IMR-90 (cell line): ENCODE measurements at regions not wholly inside any gene's neighbourhood (a gene's known extent, or its start where the extent isn't known, plus 50 kb on each side); places are given as distances from the start of the nearest gene placed in this dataset.
A peak's percentile ranks its signal among the peaks of the same experiment; 100 is the strongest.

Experiments
- ATAC-seq: fragments of 200-7000 bp; cut with Tn5 transposase; 2 replicates; pipeline ENCODE4 v1.9.1; 2020; ENCODE audit warnings: low read depth, mild to moderate bottlenecking, moderate library complexity
- BruUV-seq: library from RNA; stranded (reverse); fragments of 400-500 nt; replicated peaks from 2 replicates; lab custom pipeline; 2021; lab: Mats Ljungman, UMichigan
- CTCF ChIA-PET: fragments of 300-600 bp; formaldehyde crosslinking; extraction: SDS; loops from one replicate; lab custom pipeline; 2021; ENCODE audit warnings: antibody characterized with exemption; lab: Yijun Ruan, JAX
- POLR2A ChIA-PET: fragments of 300-600 bp; sonication (Branson Sonifier 250); formaldehyde crosslinking; loops from one replicate; lab custom pipeline; 2022; ENCODE audit warnings: antibody characterized with exemption; ENCODE audit not compliant: unreplicated experiment; lab: Charles Lee
- DNase-seq: peaks from one replicate; pipeline ENCODE4 v3.0.0; 2013
- H2AFZ ChIP-seq: replicated peaks from 2 replicates; pipeline ENCODE3; 2013; ENCODE audit warnings: low read length, mild to moderate bottlenecking; ENCODE audit not compliant: poor library complexity
- H2AK5ac ChIP-seq: 2 replicates; pipeline ENCODE4 v1.6.1; 2013; ENCODE audit warnings: low read depth, low read length, inconsistent platforms
- H2AK9ac ChIP-seq: replicated peaks from 2 replicates; pipeline ENCODE3; 2013; ENCODE audit warnings: mild to moderate bottlenecking, low read depth, low read length, moderate library complexity; ENCODE audit not compliant: poor library complexity
- H2BK120ac ChIP-seq: 2 replicates; pipeline ENCODE4 v1.6.1; 2013; ENCODE audit warnings: low read depth, low read length, inconsistent platforms
- H2BK15ac ChIP-seq: 3 replicates; pipeline ENCODE4 v1.6.1; 2013; ENCODE audit warnings: low read depth, low read length, inconsistent platforms
- H2BK20ac ChIP-seq: 2 replicates; pipeline ENCODE4 v1.6.1; 2013; ENCODE audit warnings: low read depth, mild to moderate bottlenecking, inconsistent platforms, low read length, moderate library complexity
- H2BK5ac ChIP-seq: 2 replicates; pipeline ENCODE4 v1.6.1; 2013; ENCODE audit warnings: mild to moderate bottlenecking, low read depth, low read length, inconsistent platforms; ENCODE audit not compliant: poor library complexity, severe bottlenecking
- H3K14ac ChIP-seq: replicated peaks from 2 replicates; pipeline ENCODE4 v1.6.1; 2013; ENCODE audit warnings: low read depth, low read length, inconsistent platforms
- H3K18ac ChIP-seq: 2 replicates; pipeline ENCODE4 v1.6.1; 2013; ENCODE audit warnings: low read depth, low read length, control low read depth
- H3K23ac ChIP-seq: 2 replicates; pipeline ENCODE4 v1.6.1; 2013; ENCODE audit warnings: low read depth, low read length, inconsistent platforms
- H3K27ac ChIP-seq: 2 replicates; pipeline ENCODE4 v1.5.1; 2013; ENCODE audit warnings: mild to moderate bottlenecking, control low read depth, low read length; ENCODE audit not compliant: insufficient read depth
- H3K27me3 ChIP-seq: 2 replicates; pipeline ENCODE4 v1.6.1; 2013; ENCODE audit warnings: low read length; ENCODE audit not compliant: control insufficient read depth, insufficient read depth
- H3K36me3 ChIP-seq: 2 replicates; pipeline ENCODE4 v1.6.1; 2013; ENCODE audit warnings: low read length, mixed read lengths; ENCODE audit not compliant: control insufficient read depth, insufficient read depth
- H3K4ac ChIP-seq: 2 replicates; pipeline ENCODE4 v1.6.1; 2013; ENCODE audit warnings: low read depth, low read length, inconsistent platforms
- H3K4me1 ChIP-seq: 2 replicates; pipeline ENCODE4 v1.6.1; 2013; ENCODE audit warnings: low read length, mixed read lengths; ENCODE audit not compliant: control insufficient read depth, insufficient read depth
- H3K4me2 ChIP-seq: 2 replicates; pipeline ENCODE4 v1.6.1; 2013; ENCODE audit warnings: low read depth, mild to moderate bottlenecking, control low read depth, low read length, moderate library complexity
- H3K4me3 ChIP-seq: 2 replicates; pipeline ENCODE4 v1.5.1; 2013; ENCODE audit warnings: low read depth, mild to moderate bottlenecking, control low read depth, low read length, moderate library complexity; ENCODE audit not compliant: insufficient read depth
- H3K56ac ChIP-seq: 2 replicates; pipeline ENCODE4 v1.6.1; 2013; ENCODE audit warnings: low read length, inconsistent platforms; ENCODE audit not compliant: insufficient read depth; ENCODE audit errors: extremely low read depth
- H3K79me1 ChIP-seq, 2 experiments: 2 replicates each; pipeline ENCODE4 v1.6.1; 2013; ENCODE audit warnings: low read length in 2 of 2, inconsistent platforms in 1 of 2, low read depth in 1 of 2
- H3K9ac ChIP-seq: 2 replicates; pipeline ENCODE4 v1.6.1; 2013; ENCODE audit warnings: low read depth, low read length, control low read depth
- H3K9me1 ChIP-seq: 2 replicates; pipeline ENCODE4 v1.6.1; 2013; ENCODE audit warnings: low read length, inconsistent platforms; ENCODE audit not compliant: insufficient read depth
- H3K9me3 ChIP-seq: 2 replicates; pipeline ENCODE4 v1.6.1; 2013; ENCODE audit warnings: low read length; ENCODE audit not compliant: control insufficient read depth, insufficient read depth
- H4K20me1 ChIP-seq: 2 replicates; pipeline ENCODE4 v1.6.1; 2013; ENCODE audit warnings: low read length, inconsistent platforms; ENCODE audit not compliant: insufficient read depth
- H4K5ac ChIP-seq: 2 replicates; pipeline ENCODE4 v1.6.1; 2013; ENCODE audit warnings: mild to moderate bottlenecking, low read depth, low read length, control low read depth
- H4K8ac ChIP-seq, 2 experiments: 2 replicates each; pipeline ENCODE4 v1.6.1; 2013; ENCODE audit warnings: low read depth in 2 of 2, low read length in 2 of 2, control low read depth in 1 of 2, inconsistent platforms in 1 of 2
- H4K91ac ChIP-seq: 2 replicates; pipeline ENCODE4 v1.6.1; 2013; ENCODE audit warnings: low read depth, low read length, inconsistent platforms; ENCODE audit not compliant: insufficient read depth
- BHLHE40 ChIP-seq: fragments of 150-350 bp; IDR thresholded peaks from 2 replicates; pipeline ENCODE4 v1.6.1; 2016; ENCODE audit warnings: mild to moderate bottlenecking, low read depth, low read length
- CEBPB ChIP-seq: IDR thresholded peaks from 2 replicates; pipeline ENCODE4 v1.6.1; 2012; ENCODE audit warnings: low read depth, low read length, improper control_type of control experiment
- CHD1 ChIP-seq: IDR thresholded peaks from 2 replicates; pipeline ENCODE4 v1.6.1; 2012; ENCODE audit warnings: low read depth, low read length, improper control_type of control experiment
- CTCF ChIP-seq: conservative IDR thresholded peaks from 2 replicates; pipeline ENCODE4 v1.5.1; 2012; ENCODE audit warnings: mild to moderate bottlenecking, low read depth, low read length, improper control_type of control experiment
- ELK1 ChIP-seq: fragments of 150-350 bp; IDR thresholded peaks from 2 replicates; pipeline ENCODE4 v1.6.1; 2016; ENCODE audit warnings: low read depth, mild to moderate bottlenecking, low read length, moderate library complexity, borderline replicate concordance
- FOS ChIP-seq: fragments of 150-350 bp; IDR thresholded peaks from 2 replicates; pipeline ENCODE4 v1.6.1; 2016; ENCODE audit warnings: low read depth, low read length
- MAFK ChIP-seq: IDR thresholded peaks from 2 replicates; pipeline ENCODE4 v1.6.1; 2012; ENCODE audit warnings: low read depth, low read length, improper control_type of control experiment
- MAZ ChIP-seq: IDR thresholded peaks from 2 replicates; pipeline ENCODE4 v1.6.1; 2012; ENCODE audit warnings: low read depth, mild to moderate bottlenecking, low read length, improper control_type of control experiment, moderate library complexity, borderline replicate concordance
- MXI1 ChIP-seq: IDR thresholded peaks from 2 replicates; pipeline ENCODE4 v1.6.1; 2012; ENCODE audit warnings: low read depth, mild to moderate bottlenecking, low read length, moderate library complexity, borderline replicate concordance
- NFE2L2 ChIP-seq: fragments of 150-350 bp; IDR thresholded peaks from 2 replicates; pipeline ENCODE4 v1.6.1; 2016; ENCODE audit warnings: low read depth, mild to moderate bottlenecking, low read length
- POLR2A ChIP-seq: IDR thresholded peaks from 2 replicates; pipeline ENCODE4 v1.6.1; 2012; ENCODE audit warnings: mild to moderate bottlenecking, low read depth, low read length
- RAD21 ChIP-seq: IDR thresholded peaks from 2 replicates; pipeline ENCODE4 v1.6.1; 2012; ENCODE audit warnings: low read length, improper control_type of control experiment
- RCOR1 ChIP-seq: IDR thresholded peaks from 2 replicates; pipeline ENCODE4 v1.6.1; 2012; ENCODE audit warnings: mild to moderate bottlenecking, low read length, improper control_type of control experiment; ENCODE audit not compliant: insufficient replicate concordance
- RFX5 ChIP-seq: IDR thresholded peaks from 2 replicates; pipeline ENCODE4 v1.8.0; 2012; ENCODE audit warnings: low read depth, mild to moderate bottlenecking, low read length, moderate library complexity
- SMC3 ChIP-seq: fragments of 150-350 bp; IDR thresholded peaks from 2 replicates; pipeline ENCODE4 v1.6.1; 2016; ENCODE audit warnings: low read depth, mild to moderate bottlenecking, antibody characterized with exemption, low read length, moderate library complexity
- WGBS, 2 experiments: methylation state at CpG; one replicate each; pipeline versions ENCODE4 v1.1.5 to v1.1.7; 2013; ENCODE audit warnings: missing lambda C conversion rate in 2 of 2; ENCODE audit not compliant: insufficient read length in 1 of 2; ENCODE audit errors: extremely low coverage in 2 of 2; 5-methylcytosine and 5-hydroxymethylcytosine counted together
- dilution Hi-C: fragments of 300-500 bp; cut with HindIII; formaldehyde crosslinking; loops from one replicate; pipeline ENCODE4 v1.14.3; 2018; ENCODE audit warnings: low sequenced_read_pairs; ENCODE audit not compliant: unreplicated experiment
- in situ Hi-C: fragments of 300-500 bp; cut with MboI; formaldehyde crosslinking; loops from 3 replicates; pipeline ENCODE4 v1.14.3; 2019; ENCODE audit warnings: low sequenced_read_pairs, inconsistent platforms, mixed read lengths
- intact Hi-C: fragments of 100-400 bp; cut with micrococcal nuclease; formaldehyde crosslinking; loops from 2 replicates; pipeline ENCODE4 v1.10.0; 2022
- TF ChIP-seq, protein P1 (sequence below): fragments of 150-350 bp; IDR thresholded peaks from 2 replicates; pipeline ENCODE4 v1.6.1; 2017; ENCODE audit warnings: mild to moderate bottlenecking, antibody characterized with exemption, low read length, low read depth

DNA sequence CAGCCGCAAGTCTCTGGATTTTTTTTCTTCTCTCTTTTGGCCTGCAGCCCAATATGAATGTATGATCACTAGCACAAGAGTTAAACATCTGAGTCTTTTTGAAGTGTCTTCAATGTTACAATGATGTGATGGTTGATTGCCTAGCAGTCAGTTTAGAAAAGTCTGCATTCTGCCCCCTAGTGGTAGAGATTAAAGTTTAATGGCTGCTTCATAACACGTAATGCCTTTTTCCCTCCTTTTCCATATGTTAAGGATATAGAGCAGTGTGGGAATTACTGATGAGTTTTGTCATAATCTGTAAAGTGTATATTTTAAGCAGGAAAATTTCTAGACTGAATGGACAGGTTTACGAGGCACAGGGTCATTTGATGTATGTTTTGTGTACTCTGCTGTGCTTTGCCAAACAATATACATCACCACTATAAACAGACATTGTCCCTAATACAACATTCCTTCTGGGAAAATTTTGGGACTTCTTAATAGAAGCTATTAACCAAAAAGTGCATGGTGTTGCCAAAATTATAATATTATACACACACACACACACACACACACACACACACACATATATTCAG is 1038.5 kb upstream of the NR2F2 start:
- in situ Hi-C loops, result loop anchor here (10.0 kb wide), 1 partner anchor 1043 kb away; the partner anchor contains the start of gene NR2F2

More for the DNA sequence above, 1038.5 kb upstream of the NR2F2 start:
- H2BK15ac ChIP-seq, result no peak overlapping the region
- peaks cover 6% of the 10 kb centered on the region; the same call in 1 of the 2 replicates for H3K9me1 ChIP-seq
- no peaks in the 10 kb centered on the region for H3K36me3 ChIP-seq
- H3K14ac ChIP-seq, result no peak overlapping the region
- no peak overlapping the region for H3K18ac ChIP-seq
- H3K27me3 ChIP-seq, result no peaks in the 10 kb centered on the region
- no peak overlapping the region for H2AK9ac ChIP-seq
- H3K56ac ChIP-seq, result no peak overlapping the region
- no peak for TF ChIP-seq BHLHE40
- TF ChIP-seq ELK1, result no peak
- TF ChIP-seq POLR2A, result no peak
- TF ChIP-seq NFE2L2, result no peak
- TF ChIP-seq RAD21, result peak; percentile 52
- TF ChIP-seq RCOR1, result no peak
- TF ChIP-seq CHD1, result no peak
- no peak for TF ChIP-seq RFX5
- peak; percentile 39; the same call in 1 of the 2 replicates for TF ChIP-seq SMC3
- peak; percentile 59 for TF ChIP-seq CTCF
- no peak for TF ChIP-seq MAFK
- TF ChIP-seq FOS, result no peak
- TF ChIP-seq, protein P1, sequence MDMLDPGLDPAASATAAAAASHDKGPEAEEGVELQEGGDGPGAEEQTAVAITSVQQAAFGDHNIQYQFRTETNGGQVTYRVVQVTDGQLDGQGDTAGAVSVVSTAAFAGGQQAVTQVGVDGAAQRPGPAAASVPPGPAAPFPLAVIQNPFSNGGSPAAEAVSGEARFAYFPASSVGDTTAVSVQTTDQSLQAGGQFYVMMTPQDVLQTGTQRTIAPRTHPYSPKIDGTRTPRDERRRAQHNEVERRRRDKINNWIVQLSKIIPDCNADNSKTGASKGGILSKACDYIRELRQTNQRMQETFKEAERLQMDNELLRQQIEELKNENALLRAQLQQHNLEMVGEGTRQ, result no peak
- no peak for TF ChIP-seq MAZ
- TF ChIP-seq CEBPB, result no peak
- no peak for TF ChIP-seq MXI1
- H3K79me1 ChIP-seq, result no peaks in the 10 kb centered on the region
- WGBS, 2 experiments, result no CpG with 5 or more reads among the region's 3 CpGs
- H2AFZ ChIP-seq, result no peak overlapping the region
- no peak overlapping the region for H2BK120ac ChIP-seq
- H3K4ac ChIP-seq, result no peak overlapping the region
- no peak overlapping the region for H2AK5ac ChIP-seq
- CTCF ChIA-PET, result interaction anchor here (0.7 to 0.9 kb wide), 3 partner anchors 12 to 265 kb away, joined by 3 to 4 read pairs (median 3); no protein-coding TSS in a partner anchor
- peaks cover 15% of the 10 kb centered on the region for H3K4me1 ChIP-seq
- BruUV-seq, result no TSS peak
- H2BK5ac ChIP-seq, result no peak overlapping the region
- H4K8ac ChIP-seq, result no peak overlapping the region
- no peak overlapping the region for H3K23ac ChIP-seq
- H3K9ac ChIP-seq, result no peak overlapping the region
- H4K5ac ChIP-seq, result no peak overlapping the region
- dilution Hi-C loops, result no loop called here
- no peaks in the 10 kb centered on the region for H3K9me3 ChIP-seq
- H2BK20ac ChIP-seq, result peak overlapping the region; percentile 26; the same call in 1 of the 2 replicates
- POLR2A ChIA-PET, result no interaction called here
- ATAC-seq (no peak), DNase-seq (peak; percentile 56)
- no peak overlapping the region for H3K4me3 ChIP-seq
- no peak overlapping the region for H3K27ac ChIP-seq
- H3K4me2 ChIP-seq, result no peak overlapping the region
- intact Hi-C loops, result loop anchor here (2.0 to 5.0 kb wide), 2 partner anchors 15 to 35 kb away; no protein-coding TSS in a partner anchor
- no peak overlapping the region for H4K91ac ChIP-seq
- H4K20me1 ChIP-seq, result no peaks in the 10 kb centered on the region
